ENCODE measurements at regions not wholly inside any gene's neighbourhood (a gene's known extent, or its start where the extent isn't known, plus 50 kb on each side); places are given as distances from the start of the nearest gene placed in this dataset.

DNA sequence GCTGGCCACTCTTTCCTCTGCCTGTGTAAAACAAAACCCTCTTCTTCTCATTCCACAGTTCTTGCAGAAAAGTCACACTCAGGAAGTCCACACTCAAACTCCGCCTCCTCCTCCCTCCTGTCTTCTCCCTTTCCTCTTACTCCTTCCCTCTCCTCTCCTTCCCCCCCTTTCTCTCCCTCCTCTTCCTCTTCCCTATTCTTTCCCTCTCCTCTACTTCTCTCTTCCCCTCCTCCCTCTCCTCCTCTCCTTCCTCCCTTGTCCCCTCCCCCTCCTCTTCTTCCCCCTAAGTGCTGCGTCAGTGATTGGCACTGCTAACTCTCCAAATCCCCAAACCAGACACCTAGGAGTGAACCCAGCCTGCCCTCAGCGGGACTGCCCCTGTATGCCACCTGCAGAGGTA lies 67.0 kb downstream of the ZNF467 start:
- H2AFZ ChIP-seq (ENCODE audit: low read length) = no peak overlapping the region
- 40% methylated on average over 3 of the region's 3 CpGs for WGBS (ENCODE audit: low lambda C conversion rate)

DNA sequence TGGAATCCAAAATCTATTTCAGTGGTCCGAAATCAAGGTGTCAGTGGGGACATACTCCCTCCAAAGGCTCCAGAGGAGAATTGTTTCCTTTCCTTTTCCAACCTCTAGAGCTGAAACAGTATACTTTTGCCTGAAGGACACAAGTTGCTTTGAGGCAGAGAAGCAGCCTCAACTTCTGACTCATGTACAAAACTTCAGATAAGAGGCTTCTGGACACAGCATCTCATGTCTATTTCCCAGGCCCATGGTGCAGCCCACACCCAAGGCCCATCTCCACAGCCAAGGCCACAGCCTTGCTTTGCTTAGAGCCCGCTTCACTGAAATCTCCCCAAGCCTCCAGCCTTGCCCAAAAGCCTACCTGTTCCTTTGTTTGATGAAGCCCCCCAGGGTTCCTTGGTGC lies 68.9 kb downstream of the ZNF467 start:
- ATAC-seq (no peak), DNase-seq (ENCODE audit: low spot score) (no peak), FAIRE-seq (no peak)
- ChIA-PET POLR2A (no interaction called here), CTCF (ENCODE audit: low intra/inter-chr PET ratio, low total read pairs) (interaction anchor here (1.9 kb wide), 1 partner anchor 42 kb away, joined by 6 read pairs; no protein-coding TSS in a partner anchor)
- no peak overlapping the region for H3K27ac ChIP-seq (ENCODE audit: extremely low read length, insufficient read depth, low read length)
- H3K4me1 ChIP-seq (ENCODE audit: insufficient read depth, low read length) = peaks cover 18% of the 10 kb centered on the region
- TF ChIP-seq HNRNPH1 (optimal IDR thresholded peaks at IDR 0.05; ENCODE audit: low read depth, low read length) (no peak), PHF20 (CRISPR knock-in tag; IDR thresholded peaks at IDR 0.05) (no peak), ASH2L (IDR thresholded peaks at IDR 0.05; ENCODE audit: insufficient read length, low read depth, low read length) (no peak)
- TF ChIP-seq, protein P1, sequence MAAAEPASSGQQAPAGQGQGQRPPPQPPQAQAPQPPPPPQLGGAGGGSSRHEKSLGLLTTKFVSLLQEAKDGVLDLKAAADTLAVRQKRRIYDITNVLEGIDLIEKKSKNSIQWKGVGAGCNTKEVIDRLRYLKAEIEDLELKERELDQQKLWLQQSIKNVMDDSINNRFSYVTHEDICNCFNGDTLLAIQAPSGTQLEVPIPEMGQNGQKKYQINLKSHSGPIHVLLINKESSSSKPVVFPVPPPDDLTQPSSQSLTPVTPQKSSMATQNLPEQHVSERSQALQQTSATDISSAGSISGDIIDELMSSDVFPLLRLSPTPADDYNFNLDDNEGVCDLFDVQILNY (CRISPR knock-in tag; conservative IDR thresholded peaks at IDR 0.05) = no peak
- TF ChIP-seq, protein P2, sequence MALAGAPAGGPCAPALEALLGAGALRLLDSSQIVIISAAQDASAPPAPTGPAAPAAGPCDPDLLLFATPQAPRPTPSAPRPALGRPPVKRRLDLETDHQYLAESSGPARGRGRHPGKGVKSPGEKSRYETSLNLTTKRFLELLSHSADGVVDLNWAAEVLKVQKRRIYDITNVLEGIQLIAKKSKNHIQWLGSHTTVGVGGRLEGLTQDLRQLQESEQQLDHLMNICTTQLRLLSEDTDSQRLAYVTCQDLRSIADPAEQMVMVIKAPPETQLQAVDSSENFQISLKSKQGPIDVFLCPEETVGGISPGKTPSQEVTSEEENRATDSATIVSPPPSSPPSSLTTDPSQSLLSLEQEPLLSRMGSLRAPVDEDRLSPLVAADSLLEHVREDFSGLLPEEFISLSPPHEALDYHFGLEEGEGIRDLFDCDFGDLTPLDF (CRISPR knock-in tag; IDR thresholded peaks at IDR 0.05) = no peak
- no peak overlapping the region for H3K4me3 ChIP-seq (replicated peaks in 1 of 3; ENCODE audit: insufficient read depth in 1 of 3, low read depth in 2 of 3, low read length in 3 of 3)
- no peak overlapping the region for H3K9ac ChIP-seq (ENCODE audit: insufficient read depth, low read depth, low read length)
- H3K36me3 ChIP-seq (replicated peaks in 1 of 2; ENCODE audit: control insufficient read depth in 1 of 2, insufficient read depth in 2 of 2, low read length in 2 of 2) = no peaks in the 10 kb centered on the region
- H3K79me2 ChIP-seq (ENCODE audit: insufficient read depth, low read length) = no peaks in the 10 kb centered on the region
- no peak overlapping the region for H2AFZ ChIP-seq (ENCODE audit: low read length)
- H4K20me1 ChIP-seq (ENCODE audit: insufficient read depth, low read length) = no peaks in the 10 kb centered on the region
- in situ Hi-C loops (cut with HindIII; ENCODE audit: extremely low pct_ligation_motif_present, low pct_unique_long_range_greater_than_20kb) (no loop called here), intact Hi-C loops (cut with micrococcal nuclease; ENCODE audit: unreplicated experiment) (loop anchor here (5.0 kb wide), 1 partner anchor 42 kb away; no protein-coding TSS in a partner anchor)
- H3K4me2 ChIP-seq (ENCODE audit: low read depth, low read length) = no peak overlapping the region
- no TSS peak for BruUV-seq (replicated peaks)
- peaks cover 4% of the 10 kb centered on the region; the same call in 1 of the 2 replicates for H3K9me3 ChIP-seq (ENCODE audit: low read length)
- WGBS (ENCODE audit: low lambda C conversion rate) = 22% methylated on average over 2 of the region's 2 CpGs
- H3K27me3 ChIP-seq (ENCODE audit: control insufficient read depth in 1 of 2, insufficient read depth in 2 of 2, low read length in 2 of 2) = no peaks in the 10 kb centered on the region

More for the DNA sequence above, 67.0 kb downstream of the ZNF467 start:
- H3K79me2 ChIP-seq (ENCODE audit: insufficient read depth, low read length) = no peaks in the 10 kb centered on the region
- H3K4me2 ChIP-seq (ENCODE audit: low read depth, low read length) = peak overlapping the region; percentile 69
- TF ChIP-seq ZKSCAN1 (IDR thresholded peaks at IDR 0.05; ENCODE audit: low read length) = no peak
- no peak for TF ChIP-seq CCDC6 (CRISPR knock-in tag; IDR thresholded peaks at IDR 0.05)
- TF ChIP-seq ZNF225 (CRISPR knock-in tag; IDR thresholded peaks at IDR 0.05) = no peak
- TF ChIP-seq PCBP2 (optimal IDR thresholded peaks at IDR 0.05; ENCODE audit: low read depth, low read length, poor library complexity, severe bottlenecking) = peak; percentile 61
- no peak for TF ChIP-seq ZNF891 (CRISPR knock-in tag; IDR thresholded peaks at IDR 0.05)
- ChIA-PET POLR2A (no interaction called here), CTCF (ENCODE audit: low intra/inter-chr PET ratio, low total read pairs) (no interaction called here)
- H4K20me1 ChIP-seq (ENCODE audit: insufficient read depth, low read length) = no peaks in the 10 kb centered on the region
- DNase-seq (ENCODE audit: low spot score) (no peak), ATAC-seq (no peak), FAIRE-seq (no peak)
- intact Hi-C loops (cut with micrococcal nuclease; ENCODE audit: unreplicated experiment) = no loop called here
- in situ Hi-C loops (cut with HindIII; ENCODE audit: extremely low pct_ligation_motif_present, low pct_unique_long_range_greater_than_20kb) = no loop called here
- no peak overlapping the region for H3K27ac ChIP-seq (ENCODE audit: extremely low read length, insufficient read depth, low read length)
- no peaks in the 10 kb centered on the region for H3K36me3 ChIP-seq (replicated peaks in 1 of 2; ENCODE audit: control insufficient read depth in 1 of 2, insufficient read depth in 2 of 2, low read length in 2 of 2)
- no peak overlapping the region for H3K9ac ChIP-seq (ENCODE audit: insufficient read depth, low read depth, low read length)
- no peaks in the 10 kb centered on the region for H3K27me3 ChIP-seq (ENCODE audit: control insufficient read depth in 1 of 2, insufficient read depth in 2 of 2, low read length in 2 of 2)
- no TSS peak for BruUV-seq (replicated peaks)
- H3K9me3 ChIP-seq (ENCODE audit: low read length) = peaks cover 19% of the 10 kb centered on the region
- H3K4me3 ChIP-seq (replicated peaks in 1 of 3; ENCODE audit: insufficient read depth in 1 of 3, low read depth in 2 of 3, low read length in 3 of 3) = peak overlapping the region in 1 of 3 experiments; percentile 39; a peak in 1 of 6 replicates
- H3K4me1 ChIP-seq (ENCODE audit: insufficient read depth, low read length) = peaks cover 18% of the 10 kb centered on the region

Measured in HepG2 (cell line).